ENCODE measurements at regions not wholly inside any gene's neighbourhood (a gene's known extent, or its start where the extent isn't known, plus 50 kb on each side); places are given as distances from the start of the nearest gene placed in this dataset.

GRCh38 chr5:25604681-25605080 is 959.9 kb upstream of the CDH10 start:
- DNase-seq (ENCODE audit: low spot score), result no peak
- BruUV-seq (replicated peaks), result no TSS peak
- intact Hi-C loops (cut with micrococcal nuclease; ENCODE audit: unreplicated experiment), result no loop called here
- CTCF ChIA-PET, result no interaction called here
- H3K9me3 ChIP-seq (ENCODE audit: low read depth, low read length, poor library complexity, severe bottlenecking), result peaks cover 22% of the 10 kb centered on the region
- no peaks in the 10 kb centered on the region for H3K4me1 ChIP-seq (ENCODE audit: insufficient read depth, low read length, poor library complexity, severe bottlenecking)
- H3K27ac ChIP-seq (ENCODE audit: low read depth, low read length, poor library complexity, severe bottlenecking), result no peak overlapping the region
- TF ChIP-seq CTCF (conservative IDR thresholded peaks at IDR 0.05; ENCODE audit: low read depth, low read length) (no peak), EZH2 (IDR thresholded peaks at IDR 0.05; ENCODE audit: borderline replicate concordance, low read depth, low read length, poor library complexity, severe bottlenecking) (no peak)
- POLR2A ChIA-PET (ENCODE audit: low non-redundant PET), result no interaction called here
- H3K27me3 ChIP-seq (replicated peaks; ENCODE audit: insufficient read depth, low read depth, low read length, poor library complexity), result no peaks in the 10 kb centered on the region
- no peak overlapping the region for H3K4me3 ChIP-seq (ENCODE audit: low read depth, low read length, poor library complexity, severe bottlenecking)
- H3K36me3 ChIP-seq (ENCODE audit: insufficient read depth, low read length, poor library complexity, severe bottlenecking), result no peaks in the 10 kb centered on the region

GRCh38 chr5:25579111-25579510 is 934.3 kb upstream of the CDH10 start:
- H3K36me3 ChIP-seq (ENCODE audit: insufficient read depth, low read length, poor library complexity, severe bottlenecking), result no peaks in the 10 kb centered on the region
- TF ChIP-seq CTCF (conservative IDR thresholded peaks at IDR 0.05; ENCODE audit: low read depth, low read length), result no peak
- TF ChIP-seq EZH2 (IDR thresholded peaks at IDR 0.05; ENCODE audit: borderline replicate concordance, low read depth, low read length, poor library complexity, severe bottlenecking), result no peak
- H3K9me3 ChIP-seq (ENCODE audit: low read depth, low read length, poor library complexity, severe bottlenecking), result no peaks in the 10 kb centered on the region
- intact Hi-C loops (cut with micrococcal nuclease; ENCODE audit: unreplicated experiment), result no loop called here
- no peak overlapping the region for H3K27ac ChIP-seq (ENCODE audit: low read depth, low read length, poor library complexity, severe bottlenecking)
- no peak overlapping the region for H3K4me3 ChIP-seq (ENCODE audit: low read depth, low read length, poor library complexity, severe bottlenecking)
- no peak for DNase-seq (ENCODE audit: low spot score)
- H3K27me3 ChIP-seq (replicated peaks; ENCODE audit: insufficient read depth, low read depth, low read length, poor library complexity), result no peaks in the 10 kb centered on the region
- ChIA-PET CTCF (no interaction called here), POLR2A (ENCODE audit: low non-redundant PET) (no interaction called here)
- H3K4me1 ChIP-seq (ENCODE audit: insufficient read depth, low read length, poor library complexity, severe bottlenecking), result no peaks in the 10 kb centered on the region
- BruUV-seq (replicated peaks), result no TSS peak

GRCh38 chr5:25573691-25574090 is 928.9 kb upstream of the CDH10 start:
- Histone ChIP-seq H3K27me3 (replicated peaks; ENCODE audit: insufficient read depth, low read depth, low read length, poor library complexity) (no peaks in the 10 kb centered on the region), H3K4me3 (ENCODE audit: low read depth, low read length, poor library complexity, severe bottlenecking) (no peak overlapping the region), H3K36me3 (ENCODE audit: insufficient read depth, low read length, poor library complexity, severe bottlenecking) (no peaks in the 10 kb centered on the region), H3K4me1 (ENCODE audit: insufficient read depth, low read length, poor library complexity, severe bottlenecking) (no peaks in the 10 kb centered on the region), H3K27ac (ENCODE audit: low read depth, low read length, poor library complexity, severe bottlenecking) (no peak overlapping the region), H3K9me3 (ENCODE audit: low read depth, low read length, poor library complexity, severe bottlenecking) (no peaks in the 10 kb centered on the region)
- ChIA-PET CTCF (no interaction called here), POLR2A (ENCODE audit: low non-redundant PET) (no interaction called here)
- TF ChIP-seq CTCF (conservative IDR thresholded peaks at IDR 0.05; ENCODE audit: low read depth, low read length) (no peak), EZH2 (IDR thresholded peaks at IDR 0.05; ENCODE audit: borderline replicate concordance, low read depth, low read length, poor library complexity, severe bottlenecking) (no peak)
- BruUV-seq (replicated peaks), result no TSS peak
- intact Hi-C loops (cut with micrococcal nuclease; ENCODE audit: unreplicated experiment), result no loop called here
- DNase-seq (ENCODE audit: low spot score), result peak; percentile 2

Data from A673 (cell line).